ENCODE measurements at regions not wholly inside any gene's neighbourhood (a gene's known extent, or its start where the extent isn't known, plus 50 kb on each side); places are given as distances from the start of the nearest gene placed in this dataset.
"Not testable (repeated sequence)": the region's sequence is repeated elsewhere in the genome, so short reads cannot be mapped to it uniquely, and the experiment has no call there.

GRCh38 chr2:7094231-7094741, 177.1 kb downstream of the RNF144A start:
- H3K4me3 ChIP-seq (replicated peaks in 1 of 2; ENCODE audit: low read depth in 2 of 2, low read length in 2 of 2) = no peak overlapping the region
- peak in 1 of 2 donors; percentile 6 for DNase-seq (ENCODE audit: low read depth in 2 of 2)
- no peak for TF ChIP-seq CTCF (IDR thresholded peaks at IDR 0.05; ENCODE audit: low read depth, low read length)

- DNase-seq (ENCODE audit: low read depth in 2 of 2) = no peak
Measured at GRCh38 chr2:7096726-7097352, 179.6 kb downstream of the RNF144A start.

GRCh38 chr2:7097353-7097895, 180.2 kb downstream of the RNF144A start:
- TF ChIP-seq CTCF (IDR thresholded peaks at IDR 0.05; ENCODE audit: low read depth, low read length) = peak; percentile 98
- peak; percentile 61 to 67 for DNase-seq (ENCODE audit: low read depth in 2 of 2)
- H3K4me3 ChIP-seq (replicated peaks in 1 of 2; ENCODE audit: low read depth in 2 of 2, low read length in 2 of 2) = no peak overlapping the region

More at GRCh38 chr2:7096726-7097352, 179.6 kb downstream of the RNF144A start:
- H3K4me3 ChIP-seq (replicated peaks in 1 of 2; ENCODE audit: low read depth in 2 of 2, low read length in 2 of 2) = no peak overlapping the region
- TF ChIP-seq CTCF (IDR thresholded peaks at IDR 0.05; ENCODE audit: low read depth, low read length) = no peak

DNA sequence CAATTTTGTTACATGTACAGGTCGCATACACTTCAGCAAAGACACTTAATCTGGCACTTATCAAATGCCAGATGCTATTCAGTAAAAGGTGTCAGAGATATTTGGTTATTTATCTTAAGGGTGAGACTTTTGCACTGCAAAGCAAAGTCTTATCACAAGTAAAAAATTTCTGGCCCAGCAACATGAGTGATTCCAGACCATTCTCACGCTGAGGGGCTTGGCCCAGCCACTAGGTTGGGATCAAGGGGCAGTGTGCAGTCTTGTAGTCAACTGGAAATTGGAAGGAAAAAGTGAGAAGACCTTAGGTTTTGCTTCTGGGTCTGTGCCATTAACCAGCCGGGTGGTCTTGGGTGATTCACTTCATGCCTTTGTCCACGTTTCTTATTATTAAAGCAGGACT, 181.6 kb downstream of the RNF144A start:
- no peak overlapping the region for H3K4me3 ChIP-seq (replicated peaks in 1 of 2; ENCODE audit: low read depth in 2 of 2, low read length in 2 of 2)
- TF ChIP-seq CTCF (IDR thresholded peaks at IDR 0.05; ENCODE audit: low read depth, low read length) = no peak
- DNase-seq (ENCODE audit: low read depth in 2 of 2) = no peak

- DNase-seq (ENCODE audit: low read depth in 2 of 2); H3K4me3 ChIP-seq (replicated peaks in 1 of 2; ENCODE audit: low read depth in 2 of 2, low read length in 2 of 2): not testable (repeated sequence)
Measured at GRCh38 chr2:7099687-7100086, 182.5 kb downstream of the RNF144A start.

- TF ChIP-seq CTCF (IDR thresholded peaks at IDR 0.05; ENCODE audit: low read depth, low read length) = no peak
- no peak for DNase-seq (ENCODE audit: low read depth in 2 of 2)
- no peak overlapping the region for H3K4me3 ChIP-seq (replicated peaks in 1 of 2; ENCODE audit: low read depth in 2 of 2, low read length in 2 of 2)
Measured at GRCh38 chr2:7102826-7103225, 185.6 kb downstream of the RNF144A start.

- H3K4me3 ChIP-seq (replicated peaks in 1 of 2; ENCODE audit: low read depth in 2 of 2, low read length in 2 of 2) = no peak overlapping the region
- no peak for TF ChIP-seq CTCF (IDR thresholded peaks at IDR 0.05; ENCODE audit: low read depth, low read length)
- DNase-seq (ENCODE audit: low read depth in 2 of 2) = no peak
Measured at GRCh38 chr2:7108792-7109532, 191.8 kb downstream of the RNF144A start.
